Suppressor macrophage treated with lipopolysaccharide for 1 hour (primary cell): ENCODE measurements at regions not wholly inside any gene's neighbourhood (a gene's known extent, or its start where the extent isn't known, plus 50 kb on each side); places are given as distances from the start of the nearest gene placed in this dataset.
A peak's percentile ranks its signal among the peaks of the same experiment; 100 is the strongest.
"Not testable (repeated sequence)": the region's sequence is repeated elsewhere in the genome, so short reads cannot be mapped to it uniquely, and the experiment has no call there.

Experiments
- DNase-seq, 3 donors: peaks; one replicate each; pipeline ENCODE4 v3.0.0-alpha.2; 2020 to 2022

DNA sequence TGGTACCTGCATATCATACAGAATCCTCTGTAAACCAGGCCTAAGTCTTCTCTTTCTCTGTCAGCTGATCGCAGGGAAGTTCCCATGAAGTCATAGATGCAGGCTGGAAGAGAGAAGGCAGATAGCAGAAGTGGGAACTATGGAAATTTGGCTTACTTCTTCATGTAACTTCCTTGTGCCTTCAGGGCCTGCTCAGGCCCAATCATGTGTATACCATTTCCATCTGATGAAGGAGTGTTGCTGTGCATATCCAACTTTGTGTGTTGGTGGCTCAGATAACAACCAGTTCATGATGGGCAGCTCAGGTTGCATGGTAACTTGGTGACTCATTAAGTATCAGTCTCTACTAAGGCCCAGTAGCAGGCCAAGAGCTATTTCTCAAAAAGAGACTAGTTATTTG, 53.1 kb upstream of the CEP295 start:
- DNase-seq: peak; percentile 87 to 94 (median 93)

GRCh38 chr11:93606721-93607120, 54.8 kb upstream of the CEP295 start:
- no peak for DNase-seq

DNA sequence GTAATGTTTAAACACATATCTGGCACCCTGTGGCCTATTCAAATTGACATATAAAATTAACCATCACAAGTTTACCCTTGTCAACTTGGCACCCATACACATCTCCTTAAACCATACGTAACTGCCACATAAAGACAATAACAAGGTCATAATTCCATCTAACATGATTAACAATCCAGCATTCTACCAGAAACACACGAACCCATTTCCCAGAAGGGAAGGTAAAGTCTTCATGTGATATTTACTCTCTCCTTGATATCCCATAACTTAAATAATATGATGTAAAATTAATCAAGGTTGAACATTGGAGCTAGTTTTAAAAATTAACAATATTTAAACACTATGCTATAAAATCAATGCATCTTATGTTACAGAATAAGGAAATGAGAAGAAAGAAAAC, 55.2 kb upstream of the CEP295 start:
- DNase-seq: no peak

DNA sequence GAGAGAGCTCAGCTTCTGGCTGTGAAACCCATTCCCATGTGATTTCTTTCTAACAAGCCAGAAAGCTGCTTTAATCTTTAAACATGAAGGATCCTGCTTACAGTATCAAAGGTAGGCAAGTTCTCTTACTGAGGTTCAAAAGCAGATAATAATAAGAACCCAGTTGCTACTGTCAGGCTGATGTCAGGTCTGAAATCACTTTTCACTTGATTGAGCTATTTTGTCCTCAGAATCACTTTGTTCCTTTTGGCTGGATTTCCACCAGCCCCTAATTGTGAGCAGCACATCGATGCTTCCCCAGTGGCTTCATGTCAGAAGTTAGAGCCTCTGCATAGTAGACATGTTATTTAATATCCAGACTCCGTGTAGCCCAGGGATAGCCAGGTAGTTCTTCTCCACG, 55.8 kb upstream of the CEP295 start:
- DNase-seq: no peak

DNA sequence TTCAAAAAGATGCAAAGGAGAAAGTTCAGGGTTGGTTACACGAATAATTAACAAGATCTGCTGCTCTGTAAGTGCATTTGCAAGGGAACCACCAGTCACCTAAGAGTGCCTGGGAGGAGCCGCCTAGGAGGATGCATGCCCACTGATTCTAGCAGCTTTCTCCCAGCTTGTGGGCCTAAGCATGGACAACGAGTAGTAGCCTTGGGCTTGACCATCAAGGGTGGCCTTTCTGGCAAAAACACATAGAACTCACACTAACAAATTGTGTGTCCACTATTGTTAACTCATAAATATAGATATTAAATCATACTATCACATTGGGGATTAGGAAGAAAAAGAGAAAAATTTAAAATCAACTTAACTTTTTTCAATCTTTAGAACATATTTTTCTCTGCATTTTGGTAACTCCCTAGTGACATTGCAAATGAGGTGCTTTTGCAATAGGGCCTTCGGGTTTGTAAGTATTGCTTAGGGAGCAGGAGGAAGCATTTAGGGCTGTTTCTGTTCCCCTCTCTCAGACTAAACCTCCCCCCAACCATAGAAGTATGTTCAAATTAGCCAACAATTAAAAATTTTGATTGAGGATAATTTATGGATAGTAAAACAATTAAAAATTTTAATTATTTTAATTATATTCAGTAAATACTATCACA, 57.3 kb upstream of the CEP295 start:
- peak; percentile 69 to 82 (median 78) for DNase-seq

- DNase-seq: no peak
Measured at GRCh38 chr11:93603225-93604007, 58.1 kb upstream of the CEP295 start.

GRCh38 chr11:93596171-93596570, 53.0 kb upstream of the SMCO4 start:
- not testable (repeated sequence) for DNase-seq
